ENCODE measurements at regions not wholly inside any gene's neighbourhood (a gene's known extent, or its start where the extent isn't known, plus 50 kb on each side); places are given as distances from the start of the nearest gene placed in this dataset.
"Not testable (repeated sequence)": the region's sequence is repeated elsewhere in the genome, so short reads cannot be mapped to it uniquely, and the experiment has no call there.

DNA sequence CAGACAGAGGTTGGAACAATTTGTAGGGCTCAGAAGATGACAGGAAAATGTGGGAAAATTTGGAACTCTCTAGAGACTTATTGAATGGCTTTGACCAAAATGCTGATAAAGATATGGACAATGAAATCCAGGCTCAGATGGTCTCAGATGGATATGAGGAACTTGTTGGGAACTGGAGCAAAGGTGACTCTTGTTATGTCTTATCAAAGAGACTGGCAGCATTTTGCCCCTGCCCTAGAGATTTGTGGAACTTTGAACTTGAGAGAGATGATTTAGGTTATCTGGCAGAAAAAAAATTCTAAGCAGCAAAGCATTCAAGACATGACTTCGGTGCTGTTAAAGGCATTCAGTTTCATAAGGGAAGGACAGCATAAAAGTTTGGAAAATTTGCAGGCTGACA lies 347.9 kb upstream of the RPS23 start:
- TF ChIP-seq, protein P1, sequence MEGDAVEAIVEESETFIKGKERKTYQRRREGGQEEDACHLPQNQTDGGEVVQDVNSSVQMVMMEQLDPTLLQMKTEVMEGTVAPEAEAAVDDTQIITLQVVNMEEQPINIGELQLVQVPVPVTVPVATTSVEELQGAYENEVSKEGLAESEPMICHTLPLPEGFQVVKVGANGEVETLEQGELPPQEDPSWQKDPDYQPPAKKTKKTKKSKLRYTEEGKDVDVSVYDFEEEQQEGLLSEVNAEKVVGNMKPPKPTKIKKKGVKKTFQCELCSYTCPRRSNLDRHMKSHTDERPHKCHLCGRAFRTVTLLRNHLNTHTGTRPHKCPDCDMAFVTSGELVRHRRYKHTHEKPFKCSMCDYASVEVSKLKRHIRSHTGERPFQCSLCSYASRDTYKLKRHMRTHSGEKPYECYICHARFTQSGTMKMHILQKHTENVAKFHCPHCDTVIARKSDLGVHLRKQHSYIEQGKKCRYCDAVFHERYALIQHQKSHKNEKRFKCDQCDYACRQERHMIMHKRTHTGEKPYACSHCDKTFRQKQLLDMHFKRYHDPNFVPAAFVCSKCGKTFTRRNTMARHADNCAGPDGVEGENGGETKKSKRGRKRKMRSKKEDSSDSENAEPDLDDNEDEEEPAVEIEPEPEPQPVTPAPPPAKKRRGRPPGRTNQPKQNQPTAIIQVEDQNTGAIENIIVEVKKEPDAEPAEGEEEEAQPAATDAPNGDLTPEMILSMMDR (IDR thresholded peaks at IDR 0.05; ENCODE audit: low read length): not testable (repeated sequence)
- TF ChIP-seq EZH2 (optimal IDR thresholded peaks at IDR 0.05; ENCODE audit: low read depth, low read length): not testable (repeated sequence)

All from MM.1S (cell line).